HEK293 (cell line): ENCODE measurements at regions not wholly inside any gene's neighbourhood (a gene's known extent, or its start where the extent isn't known, plus 50 kb on each side); places are given as distances from the start of the nearest gene placed in this dataset.

ENCODE experiments used
- GLI4 ChIP-seq: fragments of 450-650 bp; formaldehyde crosslinking; IDR thresholded peaks from 2 replicates; pipeline ENCODE4 v1.5.1; 2016; ENCODE audit warnings: missing biosample characterization, missing genetic modification characterization
- MYNN ChIP-seq: fragments of 450-650 bp; formaldehyde crosslinking; IDR thresholded peaks from 2 replicates; pipeline ENCODE4 v1.5.1; 2016; ENCODE audit warnings: missing biosample characterization, missing genetic modification characterization, borderline replicate concordance
- ZFP69B ChIP-seq: fragments of 450-650 bp; formaldehyde crosslinking; IDR thresholded peaks from 2 replicates; pipeline ENCODE4 v1.5.1; 2016; ENCODE audit warnings: missing biosample characterization, missing genetic modification characterization
- TF ChIP-seq, protein P1 (sequence below): fragments of 450-650 bp; formaldehyde crosslinking; IDR thresholded peaks from 2 replicates; pipeline ENCODE4 v1.5.1; 2016; ENCODE audit warnings: missing biosample characterization, missing genetic modification characterization
- TF ChIP-seq, protein P2 (sequence below): fragments of 450-650 bp; formaldehyde crosslinking; IDR thresholded peaks from 2 replicates; pipeline ENCODE4 v1.5.1; 2016; ENCODE audit warnings: missing biosample characterization, missing genetic modification characterization

DNA sequence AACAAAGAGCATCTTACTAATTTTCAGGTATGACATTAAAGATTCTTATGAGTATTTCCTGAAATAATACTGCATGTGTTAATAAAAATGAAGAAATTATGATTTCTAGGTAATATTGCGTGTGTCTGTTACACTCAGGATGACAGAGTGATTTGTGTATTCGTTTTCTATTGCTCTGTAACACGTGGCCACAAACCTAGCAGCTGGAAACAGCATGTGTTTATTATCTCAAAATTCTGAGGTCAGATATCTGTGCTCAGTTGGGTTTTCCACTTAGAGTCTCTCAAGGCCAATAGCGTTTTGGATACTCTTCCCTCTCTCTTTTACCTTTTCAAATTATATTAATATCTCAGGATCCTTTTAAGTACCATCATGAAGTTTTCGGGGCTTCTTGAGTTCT is 667.9 kb upstream of the CDH7 start:
- TF ChIP-seq MYNN (no peak), GLI4 (tag by site-specific recombination) (no peak), ZFP69B (tag by site-specific recombination) (no peak)
- TF ChIP-seq, protein P1, sequence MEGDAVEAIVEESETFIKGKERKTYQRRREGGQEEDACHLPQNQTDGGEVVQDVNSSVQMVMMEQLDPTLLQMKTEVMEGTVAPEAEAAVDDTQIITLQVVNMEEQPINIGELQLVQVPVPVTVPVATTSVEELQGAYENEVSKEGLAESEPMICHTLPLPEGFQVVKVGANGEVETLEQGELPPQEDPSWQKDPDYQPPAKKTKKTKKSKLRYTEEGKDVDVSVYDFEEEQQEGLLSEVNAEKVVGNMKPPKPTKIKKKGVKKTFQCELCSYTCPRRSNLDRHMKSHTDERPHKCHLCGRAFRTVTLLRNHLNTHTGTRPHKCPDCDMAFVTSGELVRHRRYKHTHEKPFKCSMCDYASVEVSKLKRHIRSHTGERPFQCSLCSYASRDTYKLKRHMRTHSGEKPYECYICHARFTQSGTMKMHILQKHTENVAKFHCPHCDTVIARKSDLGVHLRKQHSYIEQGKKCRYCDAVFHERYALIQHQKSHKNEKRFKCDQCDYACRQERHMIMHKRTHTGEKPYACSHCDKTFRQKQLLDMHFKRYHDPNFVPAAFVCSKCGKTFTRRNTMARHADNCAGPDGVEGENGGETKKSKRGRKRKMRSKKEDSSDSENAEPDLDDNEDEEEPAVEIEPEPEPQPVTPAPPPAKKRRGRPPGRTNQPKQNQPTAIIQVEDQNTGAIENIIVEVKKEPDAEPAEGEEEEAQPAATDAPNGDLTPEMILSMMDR (tag by site-specific recombination): no peak
- TF ChIP-seq, protein P2, sequence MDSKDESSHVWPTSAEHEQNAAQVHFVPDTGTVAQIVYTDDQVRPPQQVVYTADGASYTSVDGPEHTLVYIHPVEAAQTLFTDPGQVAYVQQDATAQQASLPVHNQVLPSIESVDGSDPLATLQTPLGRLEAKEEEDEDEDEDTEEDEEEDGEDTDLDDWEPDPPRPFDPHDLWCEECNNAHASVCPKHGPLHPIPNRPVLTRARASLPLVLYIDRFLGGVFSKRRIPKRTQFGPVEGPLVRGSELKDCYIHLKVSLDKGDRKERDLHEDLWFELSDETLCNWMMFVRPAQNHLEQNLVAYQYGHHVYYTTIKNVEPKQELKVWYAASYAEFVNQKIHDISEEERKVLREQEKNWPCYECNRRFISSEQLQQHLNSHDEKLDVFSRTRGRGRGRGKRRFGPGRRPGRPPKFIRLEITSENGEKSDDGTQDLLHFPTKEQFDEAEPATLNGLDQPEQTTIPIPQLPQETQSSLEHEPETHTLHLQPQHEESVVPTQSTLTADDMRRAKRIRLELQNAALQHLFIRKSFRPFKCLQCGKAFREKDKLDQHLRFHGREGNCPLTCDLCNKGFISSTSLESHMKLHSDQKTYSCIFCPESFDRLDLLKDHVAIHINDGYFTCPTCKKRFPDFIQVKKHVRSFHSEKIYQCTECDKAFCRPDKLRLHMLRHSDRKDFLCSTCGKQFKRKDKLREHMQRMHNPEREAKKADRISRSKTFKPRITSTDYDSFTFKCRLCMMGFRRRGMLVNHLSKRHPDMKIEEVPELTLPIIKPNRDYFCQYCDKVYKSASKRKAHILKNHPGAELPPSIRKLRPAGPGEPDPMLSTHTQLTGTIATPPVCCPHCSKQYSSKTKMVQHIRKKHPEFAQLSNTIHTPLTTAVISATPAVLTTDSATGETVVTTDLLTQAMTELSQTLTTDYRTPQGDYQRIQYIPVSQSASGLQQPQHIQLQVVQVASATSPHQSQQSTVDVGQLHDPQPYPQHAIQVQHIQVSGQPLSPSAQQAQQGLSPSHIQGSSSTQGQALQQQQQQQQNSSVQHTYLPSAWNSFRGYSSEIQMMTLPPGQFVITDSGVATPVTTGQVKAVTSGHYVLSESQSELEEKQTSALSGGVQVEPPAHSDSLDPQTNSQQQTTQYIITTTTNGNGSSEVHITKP (tag by site-specific recombination): no peak
